Adipocyte (in vitro differentiated cells): ENCODE measurements at regions not wholly inside any gene's neighbourhood (a gene's known extent, or its start where the extent isn't known, plus 50 kb on each side); places are given as distances from the start of the nearest gene placed in this dataset.

ENCODE experiments used
- DNase-seq: peaks from one replicate; pipeline ENCODE4 v3.0.0-alpha.2; 2015; ENCODE audit warnings: low read depth
- H3K27me3 ChIP-seq: replicated peaks from 2 replicates; pipeline ENCODE4 v1.7.0; 2013; ENCODE audit warnings: mild to moderate bottlenecking, low read length, moderate library complexity; ENCODE audit not compliant: control insufficient read depth, insufficient read depth
- H3K36me3 ChIP-seq: 2 replicates; pipeline ENCODE4 v1.7.0; 2013; ENCODE audit warnings: low read length, mild to moderate bottlenecking, moderate library complexity; ENCODE audit not compliant: control insufficient read depth, insufficient read depth, severe bottlenecking
- H3K4me1 ChIP-seq: 2 replicates; pipeline ENCODE4 v1.7.0; 2013; ENCODE audit warnings: mild to moderate bottlenecking, low read length, moderate library complexity; ENCODE audit not compliant: control insufficient read depth, insufficient read depth
- H3K4me3 ChIP-seq: 2 replicates; pipeline ENCODE4 v1.7.0; 2013; ENCODE audit warnings: mild to moderate bottlenecking, low read length, moderate library complexity
- H3K9ac ChIP-seq: 2 replicates; pipeline ENCODE4 v1.7.0; 2013; ENCODE audit warnings: mild to moderate bottlenecking, low read length, moderate library complexity
- H3K9me3 ChIP-seq: 2 replicates; pipeline ENCODE4 v1.7.0; 2013; ENCODE audit warnings: mild to moderate bottlenecking, low read length, moderate library complexity; ENCODE audit not compliant: control insufficient read depth

GRCh38 chr3:13688034-13688433 is 139.1 kb downstream of the FBLN2 start:
- Histone ChIP-seq H3K9ac (no peak overlapping the region), H3K9me3 (peaks cover 4% of the 10 kb centered on the region), H3K4me1 (no peaks in the 10 kb centered on the region), H3K27me3 (peaks cover 56% of the 10 kb centered on the region), H3K36me3 (no peaks in the 10 kb centered on the region), H3K4me3 (no peak overlapping the region)
- DNase-seq, result no peak
